HepG2 (cell line): ENCODE measurements at regions not wholly inside any gene's neighbourhood (a gene's known extent, or its start where the extent isn't known, plus 50 kb on each side); places are given as distances from the start of the nearest gene placed in this dataset.

ENCODE experiments used
- CEBPZ ChIP-seq: IDR thresholded peaks from 2 replicates; pipeline ENCODE4 v1.6.1; 2012; ENCODE audit warnings: low read length, improper control_type of control experiment
- FOXM1 ChIP-seq: sonication (generic); formaldehyde crosslinking; IDR thresholded peaks from 2 replicates; pipeline ENCODE4 v1.5.0; 2020; ENCODE audit warnings: missing genetic modification reagents
- GTF2F1 ChIP-seq: fragments of 150-350 bp; IDR thresholded peaks from 2 replicates; pipeline ENCODE4 v1.6.1; 2014; ENCODE audit warnings: low read length
- HDAC1 ChIP-seq: sonication (generic); formaldehyde crosslinking; IDR thresholded peaks from 2 replicates; pipeline ENCODE4 v1.5.1; 2020; ENCODE audit warnings: mild to moderate bottlenecking, missing genetic modification reagents
- MYC ChIP-seq: sonication (generic); formaldehyde crosslinking; IDR thresholded peaks from 2 replicates; pipeline ENCODE4 v1.9.0; 2021; ENCODE audit warnings: missing genetic modification reagents, borderline replicate concordance
- PLSCR1 ChIP-seq: sonication (generic); formaldehyde crosslinking; IDR thresholded peaks from 2 replicates; pipeline ENCODE4 v1.5.0; 2020; ENCODE audit warnings: missing genetic modification reagents, mild to moderate bottlenecking, borderline replicate concordance
- RBFOX2 ChIP-seq: fragments of 200-400 bp; formaldehyde crosslinking; IDR thresholded peaks from 2 replicates; pipeline ENCODE4 v1.6.1; 2017; ENCODE audit warnings: low read depth, mild to moderate bottlenecking, low read length
- SRF ChIP-seq: IDR thresholded peaks from 2 replicates; pipeline ENCODE4 v1.6.1; 2011; ENCODE audit warnings: mild to moderate bottlenecking, low read depth, low read length, moderate library complexity
- U2AF1 ChIP-seq: fragments of 200-400 bp; formaldehyde crosslinking; optimal IDR thresholded peaks from 2 replicates; pipeline ENCODE3; 2017; ENCODE audit warnings: mild to moderate bottlenecking, low read depth, low read length
- ZBTB10 ChIP-seq: sonication (generic); formaldehyde crosslinking; IDR thresholded peaks from 2 replicates; pipeline ENCODE4 v1.4.0; 2020; ENCODE audit warnings: missing genetic modification reagents, borderline replicate concordance
- ZNF264 ChIP-seq: sonication (generic); formaldehyde crosslinking; IDR thresholded peaks from 2 replicates; pipeline ENCODE4 v1.4.0; 2020; ENCODE audit warnings: missing genetic modification reagents
- ZNF646 ChIP-seq: sonication (generic); formaldehyde crosslinking; IDR thresholded peaks from 2 replicates; pipeline ENCODE4 v1.9.0; 2021; ENCODE audit warnings: mild to moderate bottlenecking, missing genetic modification reagents
- ZNF766 ChIP-seq: sonication (generic); formaldehyde crosslinking; IDR thresholded peaks from 2 replicates; pipeline ENCODE4 v1.5.0; 2020; ENCODE audit warnings: missing genetic modification reagents, borderline replicate concordance

GRCh38 chr18:39841482-39842365, 2113.3 kb upstream of the PIK3C3 start (continued):
- no peak for TF ChIP-seq GTF2F1
- TF ChIP-seq U2AF1, result no peak
- no peak for TF ChIP-seq FOXM1 (CRISPR knock-in tag)
- no peak for TF ChIP-seq PLSCR1 (CRISPR knock-in tag)
- TF ChIP-seq ZNF766, result no peak
- no peak for TF ChIP-seq ZNF264 (CRISPR knock-in tag)
- TF ChIP-seq ZBTB10 (CRISPR knock-in tag), result no peak
- TF ChIP-seq MYC (CRISPR knock-in tag), result 0 out of 2 replicates have a peak, but pooled peaks have one; percentile 50
- TF ChIP-seq HDAC1 (CRISPR knock-in tag), result 0 out of 2 replicates have a peak, but pooled peaks have one; percentile 36
- TF ChIP-seq CEBPZ, result no peak
- TF ChIP-seq SRF, result no peak
- no peak for TF ChIP-seq RBFOX2
- TF ChIP-seq ZNF646 (CRISPR knock-in tag), result no peak
